HG03575 (cell line): ENCODE measurements at regions not wholly inside any gene's neighbourhood (a gene's known extent, or its start where the extent isn't known, plus 50 kb on each side); places are given as distances from the start of the nearest gene placed in this dataset.

Experiments
- ATAC-seq: cut with Tn5 transposase; IDR thresholded peaks from one replicate; pipeline ENCODE4 v1.9.1; 2021; ENCODE audit not compliant: unreplicated experiment, insufficient number of reproducible peaks, low FRiP score; ENCODE audit errors: extremely low read depth

GRCh38 chr10:43702936-43703281, 54.2 kb upstream of the ZNF32 start:
- no peak for ATAC-seq

- no peak for ATAC-seq
Measured at GRCh38 chr10:43702213-43702935, 53.7 kb upstream of the ZNF32 start.

- no peak for ATAC-seq
Measured at GRCh38 chr10:43701295-43701694, 52.6 kb upstream of the ZNF32 start.

GRCh38 chr10:43700306-43700705, 51.6 kb upstream of the ZNF32 start:
- no peak for ATAC-seq

- no peak for ATAC-seq
Measured at GRCh38 chr10:43699516-43699915, 50.8 kb upstream of the ZNF32 start.
